Erythroblast (primary cell): ENCODE measurements at regions not wholly inside any gene's neighbourhood (a gene's known extent, or its start where the extent isn't known, plus 50 kb on each side); places are given as distances from the start of the nearest gene placed in this dataset.

Source experiments
- GATA1 ChIP-seq: IDR thresholded peaks from 2 replicates; pipeline ENCODE4 v1.6.1; 2011; ENCODE audit warnings: low read depth, mild to moderate bottlenecking, control low read depth, low read length, moderate library complexity
- POLR2A ChIP-seq: IDR thresholded peaks from 2 replicates; pipeline ENCODE4 v1.6.1; 2011; ENCODE audit warnings: mild to moderate bottlenecking, low read length

- TF ChIP-seq POLR2A = no peak
- TF ChIP-seq GATA1 = no peak
Measured at GRCh38 chr13:76607866-76608265, 278.3 kb downstream of the KCTD12 start.
